GM18907 (cell line): ENCODE measurements at regions not wholly inside any gene's neighbourhood (a gene's known extent, or its start where the extent isn't known, plus 50 kb on each side); places are given as distances from the start of the nearest gene placed in this dataset.
A peak's percentile ranks its signal among the peaks of the same experiment; 100 is the strongest.

Experiments used
- ATAC-seq: cut with Tn5 transposase; IDR thresholded peaks from one replicate; pipeline ENCODE4 v1.9.1; 2021; ENCODE audit warnings: mild to moderate bottlenecking, moderate library complexity; ENCODE audit not compliant: unreplicated experiment

- no peak for ATAC-seq
These were observed 1061.7 kb upstream of the TENM4 start for GRCh38 chr11:80502511-80502910.

DNA sequence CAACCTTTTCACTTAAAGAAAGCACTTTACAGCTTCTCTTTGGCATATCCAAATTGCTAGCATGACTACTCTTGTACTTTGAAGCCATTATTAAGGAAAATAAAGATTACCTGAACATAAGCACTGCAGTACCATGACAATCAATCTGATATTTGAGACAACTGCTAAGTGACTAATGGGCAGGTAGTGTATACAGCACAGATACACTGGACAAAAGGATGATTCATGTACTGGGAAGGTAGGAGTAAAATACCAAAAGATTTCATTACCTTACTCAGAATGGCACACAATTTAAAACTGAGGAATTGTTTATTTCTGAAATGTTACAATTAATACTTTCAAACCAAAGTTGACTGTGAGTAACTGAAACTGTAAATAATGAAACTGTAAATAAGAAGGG, 1054.3 kb upstream of the TENM4 start:
- ATAC-seq: no peak

DNA sequence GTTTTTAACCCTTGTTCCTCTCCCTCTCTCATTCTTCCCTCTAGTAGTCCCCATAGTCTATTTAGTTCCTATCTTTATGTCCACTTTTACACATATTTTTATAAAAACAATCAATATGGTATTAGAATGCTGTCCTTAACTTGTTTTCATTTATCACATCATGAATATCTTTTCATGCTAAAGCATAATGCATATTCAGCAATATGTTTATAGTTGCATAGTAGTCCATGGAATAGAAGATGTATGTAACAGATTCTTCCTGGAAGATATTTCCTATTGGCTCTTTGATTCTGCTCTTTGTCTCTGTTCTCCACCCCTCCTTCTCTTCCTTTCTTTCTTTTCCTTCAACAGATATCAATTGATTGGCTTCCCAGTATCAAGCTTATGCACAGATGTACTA, 1047.1 kb upstream of the TENM4 start:
- no peak for ATAC-seq

- ATAC-seq: no peak
These were observed 1045.8 kb upstream of the TENM4 start for GRCh38 chr11:80486678-80487077.

DNA sequence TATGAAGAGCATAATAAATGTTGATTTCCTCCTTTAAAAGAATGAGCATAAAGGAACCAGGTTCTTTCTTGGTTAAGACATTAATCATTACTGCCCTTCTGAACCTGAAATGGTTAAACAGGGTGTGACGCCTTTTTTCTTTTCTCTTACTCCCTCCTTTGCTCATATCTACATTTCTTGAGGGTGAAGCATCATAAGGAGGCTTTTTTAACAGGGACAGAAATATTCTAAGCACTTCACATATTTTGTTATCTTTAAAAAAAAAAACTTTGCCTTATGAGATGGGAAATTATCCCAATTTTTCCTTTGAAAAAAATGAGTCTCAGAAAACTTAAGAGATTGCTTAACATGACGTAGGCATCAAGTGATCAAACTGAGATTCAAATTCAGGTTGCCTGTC, 1036.3 kb upstream of the TENM4 start:
- ATAC-seq: no peak

DNA sequence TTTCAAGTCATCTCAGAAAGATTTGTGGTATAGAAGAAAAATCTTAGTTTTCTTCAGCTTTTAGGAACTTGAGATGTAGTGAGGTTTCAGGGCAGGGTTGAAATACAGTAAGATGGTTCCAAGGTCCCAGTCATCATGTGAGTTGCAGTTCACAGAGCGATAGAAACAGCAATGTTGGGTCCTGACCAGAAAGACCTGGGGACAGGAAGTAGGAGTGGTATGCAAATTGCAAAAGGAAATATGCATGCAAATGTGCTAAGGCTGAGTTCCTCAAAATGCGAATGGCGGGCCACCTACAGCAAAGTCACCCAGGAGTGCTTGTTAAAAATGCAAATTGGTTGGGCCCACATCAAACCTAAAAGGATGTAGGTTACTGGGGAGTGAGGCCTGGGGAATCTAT, 1032.7 kb upstream of the TENM4 start:
- ATAC-seq: peak; percentile 81

- no peak for ATAC-seq
These were observed 1029.0 kb upstream of the TENM4 start for GRCh38 chr11:80469871-80470270.

DNA sequence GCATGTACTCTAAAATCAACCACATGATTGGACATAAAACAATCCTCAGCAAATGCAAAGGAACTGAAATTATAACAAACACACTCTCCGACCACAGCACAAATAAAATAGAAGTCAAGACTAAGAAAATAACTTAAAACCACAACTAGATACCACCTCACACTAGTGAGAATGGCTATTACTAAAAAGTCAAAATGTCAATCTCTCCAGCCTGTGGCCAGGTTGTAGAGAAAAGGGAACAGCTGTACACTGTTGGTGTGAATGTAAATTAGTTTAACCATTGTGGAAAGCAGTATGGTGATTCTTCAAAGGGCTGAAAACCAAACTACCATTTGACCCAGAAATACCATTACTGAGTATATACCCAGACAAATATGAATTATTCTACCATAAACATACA, 1025.7 kb upstream of the TENM4 start:
- ATAC-seq: no peak

- ATAC-seq: no peak
These were observed 1021.4 kb upstream of the TENM4 start for GRCh38 chr11:80462211-80462610.

DNA sequence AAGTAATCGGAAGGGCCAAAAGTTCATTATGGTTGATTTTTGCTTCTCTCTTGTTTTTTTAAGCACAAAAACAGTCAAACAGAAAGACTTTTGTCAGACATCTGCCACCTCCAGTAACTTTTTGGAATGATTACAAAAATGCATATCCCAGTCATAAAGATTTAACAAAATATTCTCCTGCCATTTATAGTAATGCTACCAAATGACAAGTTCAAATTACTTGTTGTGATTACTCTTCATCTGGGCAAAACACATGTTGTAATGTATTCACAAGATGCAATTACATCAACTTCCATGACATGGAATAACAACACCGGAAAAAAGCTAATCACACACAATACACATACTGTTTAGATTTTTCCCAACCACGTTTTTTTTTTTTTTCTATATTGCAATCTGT, 1017.5 kb upstream of the TENM4 start:
- no peak for ATAC-seq

GRCh38 chr11:80457823-80458222, 1017.0 kb upstream of the TENM4 start:
- ATAC-seq: no peak

GRCh38 chr11:80455818-80456217, 1015.0 kb upstream of the TENM4 start:
- ATAC-seq: no peak

- no peak for ATAC-seq
These were observed 1010.3 kb upstream of the TENM4 start for GRCh38 chr11:80451105-80451504.

GRCh38 chr11:80448709-80449108, 1007.9 kb upstream of the TENM4 start:
- no peak for ATAC-seq

DNA sequence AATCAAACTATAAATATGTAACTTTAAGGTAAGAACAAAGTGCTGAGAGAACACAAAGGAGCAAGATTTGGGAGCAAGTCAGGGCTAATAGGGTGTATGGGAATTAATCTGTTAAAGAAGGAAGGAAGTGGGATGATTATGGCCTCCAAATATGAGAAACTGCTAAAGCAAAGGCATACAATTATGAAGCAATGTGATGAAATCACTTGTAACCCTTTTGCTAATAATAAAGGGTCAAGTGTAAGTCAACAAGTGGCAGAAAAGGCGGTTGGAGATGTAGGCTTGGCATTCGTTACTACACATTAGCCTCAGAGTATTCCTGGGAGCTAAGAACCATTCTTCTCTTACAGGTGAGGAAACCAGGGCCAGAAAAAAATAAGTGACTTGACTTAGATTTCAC, 1002.3 kb upstream of the TENM4 start:
- ATAC-seq: no peak

DNA sequence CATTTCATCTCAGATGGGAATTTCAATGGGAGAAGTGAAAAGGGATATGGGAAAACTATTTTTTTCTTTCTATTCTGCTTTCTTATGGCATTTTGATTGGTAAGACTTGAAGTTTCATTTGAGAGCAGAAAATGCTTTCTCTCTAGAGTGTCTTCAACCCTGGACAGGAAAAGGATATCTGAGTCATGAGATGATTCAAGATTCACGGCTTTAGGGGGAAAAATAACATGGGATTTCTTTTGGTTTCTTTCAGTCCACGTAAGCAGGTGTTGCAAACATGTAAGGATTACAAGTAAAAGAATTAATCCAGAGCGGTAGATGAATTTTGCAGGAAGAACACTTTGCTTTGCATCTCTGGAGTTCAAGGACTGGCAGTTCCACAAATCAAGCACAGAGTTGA, 1001.0 kb upstream of the TENM4 start:
- no peak for ATAC-seq

- no peak for ATAC-seq
These were observed 1000.0 kb upstream of the TENM4 start for GRCh38 chr11:80440835-80441234.

DNA sequence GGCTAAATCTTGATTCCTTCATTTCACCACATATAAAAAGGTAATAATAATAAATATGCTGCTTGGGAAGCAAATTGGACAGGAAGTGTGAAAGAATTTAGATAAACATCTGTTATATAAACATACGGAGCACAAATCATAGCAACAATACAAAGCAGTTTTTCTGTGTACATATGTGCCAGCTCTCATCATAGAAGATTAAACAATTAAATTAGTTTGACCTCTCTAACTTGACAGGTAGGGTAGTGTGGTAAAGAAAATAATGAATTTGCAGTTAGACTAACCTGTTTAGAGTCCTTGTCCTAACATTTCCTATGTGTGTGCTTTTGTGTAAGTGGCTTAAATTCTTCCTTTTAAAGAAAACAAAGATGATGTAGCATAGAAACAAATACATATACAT, 995.7 kb upstream of the TENM4 start:
- no peak for ATAC-seq

DNA sequence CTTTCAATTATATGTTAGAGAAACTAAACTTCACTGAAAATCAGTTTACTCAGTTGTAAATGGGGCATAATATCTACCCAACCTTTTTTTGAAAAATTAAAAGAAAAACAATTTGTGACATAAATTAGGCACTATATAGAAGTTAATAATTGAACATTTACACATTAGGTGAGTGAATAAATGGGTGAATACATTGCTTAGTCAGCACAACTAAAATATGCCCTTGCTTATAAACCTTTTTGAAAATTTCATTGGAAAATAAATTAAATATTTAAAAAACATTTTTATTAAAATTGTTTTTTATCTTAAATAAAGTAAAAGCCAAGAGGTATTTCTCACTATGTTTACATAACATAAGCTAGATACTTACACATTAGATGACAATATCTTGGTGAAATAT, 994.5 kb upstream of the TENM4 start:
- ATAC-seq: no peak

DNA sequence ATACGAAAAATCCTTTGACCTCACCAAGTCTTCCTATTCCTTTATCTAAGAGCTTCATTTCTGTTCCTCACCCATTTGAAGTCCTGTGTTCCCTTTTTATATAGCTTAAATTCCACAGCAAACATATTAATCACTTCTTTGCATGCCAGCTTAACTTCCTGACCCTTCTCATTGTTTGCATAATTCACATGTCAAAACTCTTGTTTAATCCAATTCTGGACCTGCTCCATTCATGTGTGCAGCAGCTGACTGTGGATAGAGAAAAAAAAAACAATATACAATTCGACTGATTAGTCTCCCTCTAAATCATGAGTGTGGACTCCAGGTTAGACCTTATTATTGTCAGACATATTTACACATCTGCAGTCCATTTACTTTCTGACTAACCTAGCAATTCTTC, 991.2 kb upstream of the TENM4 start:
- ATAC-seq: no peak

DNA sequence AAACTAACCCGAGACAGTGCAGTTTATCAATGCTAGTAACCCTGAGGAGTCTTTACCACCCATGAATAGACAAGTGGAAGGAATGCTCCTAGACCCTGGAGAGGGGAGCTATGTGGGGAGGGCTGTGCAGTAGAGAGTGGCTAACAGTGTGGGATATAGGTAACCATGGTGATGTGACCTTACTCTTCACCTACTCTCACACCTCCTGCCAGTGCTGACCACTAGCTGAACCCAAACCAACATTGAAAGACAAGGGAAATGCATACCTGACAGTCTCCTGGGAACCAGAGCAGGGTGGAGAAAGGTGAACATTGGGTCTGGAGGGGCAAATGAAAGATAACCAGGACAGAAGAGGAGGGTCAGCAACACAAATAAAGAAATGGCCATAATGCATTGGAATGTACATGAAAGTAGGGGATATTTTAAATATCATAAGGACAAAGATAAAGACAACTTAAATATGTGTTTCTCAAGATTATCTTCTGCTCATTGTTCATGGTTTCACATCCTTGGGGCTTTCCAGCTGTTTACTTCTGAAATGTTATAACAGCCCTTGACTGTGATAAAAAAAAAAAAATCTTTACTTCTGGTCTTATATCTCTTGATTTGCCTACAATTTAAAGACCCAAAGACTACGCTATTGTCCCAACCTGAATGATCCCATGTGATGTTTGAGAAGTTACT, 983.3 kb upstream of the TENM4 start:
- peak; percentile 65 for ATAC-seq

DNA sequence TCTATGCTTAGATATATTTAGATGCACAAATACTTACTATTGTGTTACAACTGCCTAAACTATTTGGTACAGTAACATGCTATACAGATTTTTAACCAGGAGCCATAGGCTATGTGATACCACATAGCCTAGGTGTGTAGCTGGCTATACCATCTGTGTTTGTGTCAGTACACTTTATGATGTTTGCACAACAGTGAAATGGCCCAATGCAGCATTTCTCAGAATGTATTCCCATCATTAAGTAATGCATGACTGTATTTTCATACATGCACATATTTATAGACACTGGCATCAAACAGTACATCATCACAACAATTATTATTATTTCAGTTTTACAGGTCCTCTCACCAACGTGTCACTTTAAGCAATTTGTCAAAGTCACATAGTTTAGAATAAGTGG, 979.5 kb upstream of the TENM4 start:
- no peak for ATAC-seq

DNA sequence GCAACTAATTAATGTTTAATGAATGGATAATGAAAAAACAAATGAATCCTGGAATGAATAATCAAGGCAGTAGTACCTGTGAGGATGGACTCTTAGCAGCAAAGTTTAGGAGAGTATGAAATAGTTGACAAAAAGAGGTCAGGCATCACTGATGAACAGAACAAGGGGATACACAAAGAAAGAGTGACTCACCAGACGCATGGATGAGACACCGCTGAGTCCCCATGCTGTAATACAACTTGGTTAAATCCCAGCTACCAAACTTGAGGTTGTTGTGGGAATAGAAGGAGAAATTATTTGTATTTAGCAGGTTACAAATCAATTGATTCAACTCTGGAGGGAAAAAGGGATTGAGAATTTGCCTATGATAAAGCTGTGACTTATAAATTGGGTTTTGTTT, 976.9 kb upstream of the TENM4 start:
- no peak for ATAC-seq
